ENCODE measurements at regions not wholly inside any gene's neighbourhood (a gene's known extent, or its start where the extent isn't known, plus 50 kb on each side); places are given as distances from the start of the nearest gene placed in this dataset.

GRCh38 chr2:226424971-226425370, 374.6 kb downstream of the IRS1 start:
- no peak for DNase-seq

GRCh38 chr2:226423498-226423960, 376.1 kb downstream of the IRS1 start:
- peak; percentile 34 for DNase-seq

GRCh38 chr2:226420646-226421045, 379.0 kb downstream of the IRS1 start:
- DNase-seq: no peak

DNA sequence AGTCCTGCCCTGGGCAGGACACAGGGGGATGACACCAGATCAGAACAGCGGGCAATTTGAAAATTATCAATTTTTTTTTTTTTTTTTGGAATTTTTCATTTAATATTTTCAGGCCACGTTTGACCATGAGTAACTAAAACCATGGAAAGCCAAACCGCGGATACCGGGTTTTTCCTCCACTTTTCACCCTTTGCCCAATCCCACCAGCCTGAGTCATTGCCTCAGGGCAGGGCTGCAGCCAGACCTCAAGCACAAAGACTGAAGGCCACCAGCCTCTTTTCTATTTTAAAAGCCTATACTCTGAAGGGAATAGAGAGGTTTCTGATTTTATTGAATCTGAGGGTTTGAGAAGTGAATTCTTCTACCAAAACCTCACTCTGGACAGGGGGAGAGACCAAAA, 381.1 kb downstream of the IRS1 start:
- DNase-seq: no peak

- DNase-seq: no peak
Observed at GRCh38 chr2:226414335-226414734, 385.3 kb downstream of the IRS1 start.

DNA sequence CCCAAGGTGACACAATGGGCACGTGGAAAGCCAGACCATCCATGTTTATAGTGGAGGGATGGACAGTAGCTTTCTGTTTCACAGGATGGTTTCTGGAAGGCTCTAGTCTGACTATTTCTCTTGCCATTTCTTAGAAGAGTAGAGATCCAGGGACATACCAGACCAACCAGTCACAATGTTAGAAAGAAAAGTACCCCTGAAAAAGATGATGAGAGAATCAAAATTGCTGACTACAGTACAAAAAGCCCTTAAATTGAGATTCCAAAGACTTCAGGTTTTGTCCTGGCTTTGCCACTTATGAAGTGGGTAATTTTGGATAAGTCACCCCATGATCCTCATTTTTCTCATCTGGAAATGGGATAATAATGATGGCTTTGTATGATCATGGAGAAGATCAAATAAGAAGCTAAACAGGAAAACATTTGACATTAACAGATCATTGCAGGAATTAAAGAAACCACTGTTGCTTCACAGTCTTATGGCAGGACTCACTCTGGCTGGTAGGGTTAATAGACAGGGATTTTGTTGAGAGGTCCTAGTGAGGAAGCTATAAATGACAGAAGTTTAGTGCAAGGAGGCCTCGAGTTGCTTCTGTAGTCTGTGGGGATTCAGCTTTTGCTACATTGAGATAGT, 386.0 kb downstream of the IRS1 start:
- no peak for DNase-seq

GRCh38 chr2:226411727-226412360, 387.8 kb downstream of the IRS1 start:
- DNase-seq: no peak

GRCh38 chr2:226411205-226411604, 388.4 kb downstream of the IRS1 start:
- DNase-seq: no peak

DNA sequence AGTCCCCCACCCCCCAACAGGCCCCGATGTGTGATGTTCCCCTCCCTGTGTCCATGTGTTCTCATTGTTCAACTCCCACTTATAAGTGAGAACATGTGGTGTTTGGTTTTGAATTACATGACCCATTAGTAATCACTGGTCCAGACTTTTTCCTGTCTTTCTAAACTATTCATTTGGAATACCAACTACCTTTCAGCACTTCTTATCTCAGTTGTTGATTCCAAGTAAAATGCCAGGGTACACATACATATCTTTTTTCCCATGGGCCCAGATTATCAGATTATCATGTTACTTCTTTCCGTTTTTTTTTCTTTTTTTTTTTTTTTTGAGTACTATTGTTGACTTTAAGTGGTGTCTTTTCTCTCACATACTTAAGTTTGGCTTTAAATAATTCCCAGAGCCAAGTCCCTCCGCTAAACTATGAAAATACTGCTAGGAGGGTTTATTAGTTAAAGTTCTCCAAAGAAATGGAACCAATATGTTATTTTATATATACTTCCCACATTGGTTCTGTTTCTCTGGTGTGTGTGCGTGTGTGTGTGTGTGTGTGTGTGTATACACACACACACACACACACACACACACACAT, 389.3 kb downstream of the IRS1 start:
- no peak for DNase-seq

DNA sequence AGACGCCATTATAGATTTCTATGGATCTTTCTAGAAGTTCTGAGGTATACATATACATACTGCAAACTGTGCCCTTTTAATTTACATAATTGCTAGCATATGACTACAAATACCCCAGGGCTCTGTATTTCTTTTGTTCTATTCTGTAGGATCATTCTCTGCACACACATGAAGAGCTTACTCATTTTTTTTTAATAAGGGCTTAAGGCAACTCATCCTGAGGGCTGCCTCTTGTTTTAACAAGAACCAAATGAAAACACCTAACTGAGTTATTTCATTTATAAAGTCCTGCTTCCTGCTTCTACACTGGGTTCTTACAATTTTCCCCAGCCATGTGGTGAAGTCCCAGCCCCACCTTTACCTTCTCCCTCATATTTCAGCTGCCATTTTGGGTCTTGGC, 390.5 kb downstream of the IRS1 start:
- DNase-seq: no peak

- no peak for DNase-seq
Observed at GRCh38 chr2:226408141-226408540, 391.5 kb downstream of the IRS1 start.

GRCh38 chr2:226407135-226407534, 392.5 kb downstream of the IRS1 start:
- no peak for DNase-seq

DNA sequence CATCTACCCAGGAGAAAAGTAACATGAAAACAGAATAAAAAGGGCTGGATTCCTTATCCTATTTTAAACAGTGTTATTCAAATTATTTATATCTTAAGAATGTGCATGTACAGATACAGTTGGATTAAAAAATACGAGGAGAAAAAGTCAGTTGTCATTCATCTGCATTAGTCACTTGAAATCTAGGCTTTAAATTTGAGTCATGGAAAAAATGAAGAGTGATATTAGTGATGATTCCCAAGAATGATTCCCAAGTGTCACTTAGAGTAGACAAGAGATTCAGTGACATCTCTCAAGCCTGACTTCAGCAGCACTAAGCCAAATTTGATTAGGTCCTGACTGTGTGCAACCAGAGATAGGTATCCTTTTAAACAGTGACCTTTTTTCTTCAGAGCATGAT, 394.2 kb downstream of the IRS1 start:
- DNase-seq: no peak

GRCh38 chr2:226403369-226403768, 396.3 kb downstream of the IRS1 start:
- DNase-seq: no peak

DNA sequence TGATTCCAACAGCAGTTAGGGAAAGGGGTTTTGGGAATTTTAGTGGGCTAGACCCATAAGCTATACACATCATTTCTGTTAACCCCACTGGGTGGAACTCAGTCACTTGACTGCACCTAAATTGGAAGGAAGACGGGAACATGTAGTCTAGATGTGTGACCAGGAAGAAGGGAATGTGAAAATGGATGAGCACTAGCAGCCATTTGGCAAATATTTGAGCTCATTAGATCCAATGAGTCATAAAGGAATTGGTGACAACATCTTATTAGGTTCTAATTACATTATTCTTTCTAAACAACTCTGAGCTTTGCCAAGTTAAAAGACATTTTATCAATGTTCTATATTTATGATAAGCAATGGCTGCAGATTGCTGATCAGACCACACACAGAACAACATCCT, 400.6 kb downstream of the IRS1 start:
- no peak for DNase-seq

GRCh38 chr2:226398580-226398979, 401.0 kb downstream of the IRS1 start:
- no peak for DNase-seq

GRCh38 chr2:226396541-226396940, 403.1 kb downstream of the IRS1 start:
- no peak for DNase-seq

- no peak for DNase-seq
Observed at GRCh38 chr2:226387499-226387942, 412.1 kb downstream of the IRS1 start.

- DNase-seq: no peak
Observed at GRCh38 chr2:226383461-226383860, 416.2 kb downstream of the IRS1 start.

DNA sequence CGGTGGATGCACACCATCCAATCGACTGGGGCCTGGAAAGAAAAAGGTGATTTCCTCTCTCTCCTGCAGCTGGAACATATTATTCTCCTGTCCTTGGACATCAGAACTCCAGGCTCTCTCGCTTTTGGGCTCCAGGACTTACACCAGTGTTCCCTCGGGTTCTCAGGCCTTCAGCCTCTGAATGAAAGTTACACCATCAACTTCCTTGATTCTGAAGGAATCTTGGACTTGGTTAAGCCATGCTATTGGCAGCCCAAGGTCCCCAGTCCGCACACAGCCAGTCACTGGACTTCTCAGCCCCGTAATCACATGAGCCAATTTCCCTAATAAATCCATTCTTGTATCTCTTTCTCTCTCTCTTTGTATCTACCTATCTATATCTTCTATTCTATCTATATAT, 418.9 kb downstream of the IRS1 start:
- no peak for DNase-seq

GRCh38 chr2:226378753-226379705, 420.6 kb downstream of the IRS1 start:
- DNase-seq: no peak

DNA sequence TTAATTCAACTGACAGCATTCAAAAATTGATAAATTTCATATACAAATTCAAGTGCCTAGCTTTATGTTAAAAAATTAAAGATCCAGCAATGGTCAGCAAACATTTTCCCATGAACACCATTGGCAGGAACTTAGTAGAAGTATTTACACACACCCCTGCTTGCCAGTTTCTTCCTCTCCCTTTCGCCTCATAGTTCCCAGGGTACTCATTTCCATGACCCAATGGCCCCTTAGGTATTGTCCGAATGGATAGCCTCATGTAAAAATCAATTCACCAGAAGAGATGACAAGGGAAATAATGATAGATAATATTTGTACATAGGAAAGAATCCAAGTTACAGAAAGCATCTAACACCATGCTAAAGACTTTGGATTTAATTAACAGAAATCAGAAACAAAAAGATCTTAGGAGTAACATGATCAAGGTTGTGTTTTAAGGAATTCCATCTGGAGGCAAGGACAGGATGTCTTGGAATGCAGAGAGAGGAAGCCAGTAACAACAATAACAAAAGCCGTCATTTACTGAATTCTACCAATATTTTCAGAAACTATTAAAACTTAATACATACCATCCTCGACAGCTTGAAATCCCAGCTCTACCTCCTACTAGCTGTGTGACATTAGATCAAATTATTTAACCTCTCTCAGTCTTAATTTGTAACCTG, 423.0 kb downstream of the IRS1 start:
- DNase-seq: no peak

DNA sequence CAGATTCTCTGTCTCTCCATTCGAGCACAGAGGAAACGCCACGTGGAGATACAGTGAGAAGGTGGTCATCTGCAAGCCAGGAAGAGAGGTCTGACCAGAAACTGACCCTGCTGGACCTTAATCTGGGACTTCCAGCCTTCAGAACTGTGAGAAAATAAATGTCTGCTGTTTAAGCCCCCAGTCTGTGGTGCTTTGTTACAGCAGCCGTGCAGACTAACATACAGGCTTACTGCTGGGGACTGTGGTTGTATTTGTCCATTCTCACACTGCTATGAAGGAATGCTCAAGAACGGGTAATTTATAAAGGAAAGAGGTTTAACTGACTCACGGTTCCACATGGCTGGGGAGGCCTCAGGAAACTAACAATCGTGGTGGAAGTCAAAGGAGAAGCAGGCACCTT, 432.7 kb downstream of the IRS1 start:
- no peak for DNase-seq

Measured in right hindlimb (tissue), 1 donor.